CD4-positive, CD25-positive, alpha-beta regulatory T cell (primary cell): ENCODE measurements at regions not wholly inside any gene's neighbourhood (a gene's known extent, or its start where the extent isn't known, plus 50 kb on each side); places are given as distances from the start of the nearest gene placed in this dataset.

Experiments used
- ATAC-seq, 2 donors: fragments of 150-1000 bp; cut with Tn5 transposase; one replicate each; pipeline ENCODE4 v1.10.0; 2021; ENCODE audit warnings: low read depth in 2 of 2, moderate number of reproducible peaks in 2 of 2, moderate library complexity in 1 of 2
- DNase-seq, 3 donors: peaks; one replicate each; pipeline versions ENCODE4 v3.0.0 to v3.0.0-alpha.2; 2012 to 2022; ENCODE audit warnings: mixed read lengths in 1 of 3
- H3K27ac ChIP-seq: one replicate; pipeline ENCODE4 v1.7.0; 2013; ENCODE audit warnings: mild to moderate bottlenecking, low read length; ENCODE audit not compliant: insufficient read depth, poor library complexity, severe bottlenecking
- H3K27me3 ChIP-seq: one replicate; pipeline ENCODE4 v1.7.0; 2013; ENCODE audit warnings: low read length; ENCODE audit not compliant: control insufficient read depth, insufficient read depth
- H3K36me3 ChIP-seq: one replicate; pipeline ENCODE4 v1.7.0; 2013; ENCODE audit warnings: mild to moderate bottlenecking, low read length, moderate library complexity; ENCODE audit not compliant: control insufficient read depth, insufficient read depth
- H3K4me1 ChIP-seq: 2 replicates; pipeline ENCODE4 v1.7.0; 2013; ENCODE audit warnings: mild to moderate bottlenecking, low read length; ENCODE audit not compliant: insufficient read depth, control insufficient read depth, poor library complexity, severe bottlenecking
- H3K4me3 ChIP-seq: one replicate; pipeline ENCODE4 v1.7.0; 2013; ENCODE audit warnings: low read depth, mild to moderate bottlenecking, low read length, moderate library complexity
- H3K9me3 ChIP-seq, 2 experiments: 1 replicate in 1 of 2; 2 replicates in 1 of 2; pipeline ENCODE4 v1.7.0; 2013; ENCODE audit warnings: low read length in 2 of 2, mild to moderate bottlenecking in 1 of 2, moderate library complexity in 1 of 2; ENCODE audit not compliant: control insufficient read depth in 2 of 2
- H3K27ac Mint-ChIP-seq, 3 donors: one replicate each; pipeline ENCODE4 v1.8.0; 2020 to 2022; ENCODE audit warnings: mild to moderate bottlenecking in 3 of 3, mixed read lengths in 3 of 3, moderate library complexity in 2 of 3
- H3K27me3 Mint-ChIP-seq: one replicate; pipeline ENCODE4 v1.8.0; 2022; ENCODE audit warnings: mild to moderate bottlenecking, mixed read lengths
- H3K36me3 Mint-ChIP-seq: one replicate; pipeline ENCODE4 v1.8.0; 2020; ENCODE audit warnings: mixed read lengths
- H3K4me1 Mint-ChIP-seq, 4 donors: one replicate each; pipeline ENCODE4 v1.8.0; 2020 to 2022; ENCODE audit warnings: mixed read lengths in 4 of 4, mild to moderate bottlenecking in 1 of 4
- H3K4me3 Mint-ChIP-seq, 4 donors: one replicate each; pipeline ENCODE4 v1.8.0; 2020 to 2022; ENCODE audit warnings: mild to moderate bottlenecking in 4 of 4, mixed read lengths in 4 of 4, moderate library complexity in 3 of 4
- H3K9me3 Mint-ChIP-seq, 7 donors: one replicate each; pipeline ENCODE4 v1.8.0; 2020 to 2022; ENCODE audit warnings: mixed read lengths in 7 of 7, mild to moderate bottlenecking in 3 of 7, moderate library complexity in 2 of 7

DNA sequence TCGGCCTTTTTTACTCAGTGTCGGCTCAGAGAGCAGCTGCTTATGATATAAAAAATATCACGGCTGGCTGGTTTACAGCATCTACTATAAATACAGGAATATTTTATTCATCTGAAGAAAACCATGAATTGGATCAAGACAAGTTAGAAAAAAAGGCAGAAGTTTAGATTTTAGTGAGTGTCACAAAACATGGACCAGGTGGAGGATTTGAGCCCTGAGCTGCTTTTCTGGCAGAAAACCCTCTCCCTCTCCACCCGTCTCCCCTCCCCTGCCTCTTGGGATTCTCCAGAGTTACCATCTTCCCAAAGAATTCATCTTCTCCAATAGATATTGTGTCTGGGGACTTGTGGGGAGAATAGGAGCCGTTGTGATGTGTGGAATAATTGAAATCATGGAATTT lies 142.8 kb upstream of the RAI2 start:
- H3K27ac Mint-ChIP-seq, result no peak overlapping the region
- Histone ChIP-seq H3K9me3 (no peaks in the 10 kb centered on the region), H3K4me1 (no peaks in the 10 kb centered on the region), H3K4me3 (no peak overlapping the region), H3K27ac (no peak overlapping the region), H3K36me3 (no peaks in the 10 kb centered on the region), H3K27me3 (no peaks in the 10 kb centered on the region)
- H3K4me3 Mint-ChIP-seq, result no peak overlapping the region
- no peaks in the 10 kb centered on the region for H3K9me3 Mint-ChIP-seq
- no peaks in the 10 kb centered on the region for H3K36me3 Mint-ChIP-seq
- no peaks in the 10 kb centered on the region for H3K27me3 Mint-ChIP-seq
- H3K4me1 Mint-ChIP-seq, result no peaks in the 10 kb centered on the region
- ATAC-seq, result no peak
- DNase-seq, result no peak

DNA sequence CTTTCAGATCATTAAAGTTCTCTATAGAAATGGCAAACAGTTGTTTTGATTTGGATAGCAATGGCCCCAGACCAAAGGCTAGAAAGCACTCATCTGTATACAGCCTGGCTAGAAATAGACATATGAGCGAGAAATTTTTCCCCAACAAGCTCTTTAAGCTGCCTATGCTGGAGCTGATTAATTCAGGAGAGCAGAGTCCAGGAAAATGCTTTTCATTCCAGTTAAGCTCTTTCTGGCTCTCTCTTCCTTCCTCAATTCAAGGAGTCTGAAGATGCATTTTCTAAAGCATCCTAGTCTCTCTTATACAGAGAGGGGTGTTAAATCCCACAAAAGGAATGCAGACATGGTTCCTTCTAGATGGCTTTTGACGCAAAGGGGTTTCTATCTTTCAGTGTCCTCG lies 141.7 kb upstream of the RAI2 start:
- no peaks in the 10 kb centered on the region for H3K4me1 ChIP-seq
- H3K27me3 ChIP-seq, result no peaks in the 10 kb centered on the region
- H3K27ac ChIP-seq, result no peak overlapping the region
- H3K4me3 ChIP-seq, result no peak overlapping the region
- ATAC-seq (no peak), DNase-seq (no peak)
- no peaks in the 10 kb centered on the region for H3K9me3 ChIP-seq
- no peaks in the 10 kb centered on the region for H3K36me3 ChIP-seq
- H3K27ac Mint-ChIP-seq, result no peak overlapping the region
- no peaks in the 10 kb centered on the region for H3K4me1 Mint-ChIP-seq
- no peak overlapping the region for H3K4me3 Mint-ChIP-seq
- peaks cover 0 to 2% (median 0%) of the 10 kb centered on the region in 7 donors for H3K9me3 Mint-ChIP-seq
- H3K27me3 Mint-ChIP-seq, result no peaks in the 10 kb centered on the region
- H3K36me3 Mint-ChIP-seq, result no peaks in the 10 kb centered on the region

DNA sequence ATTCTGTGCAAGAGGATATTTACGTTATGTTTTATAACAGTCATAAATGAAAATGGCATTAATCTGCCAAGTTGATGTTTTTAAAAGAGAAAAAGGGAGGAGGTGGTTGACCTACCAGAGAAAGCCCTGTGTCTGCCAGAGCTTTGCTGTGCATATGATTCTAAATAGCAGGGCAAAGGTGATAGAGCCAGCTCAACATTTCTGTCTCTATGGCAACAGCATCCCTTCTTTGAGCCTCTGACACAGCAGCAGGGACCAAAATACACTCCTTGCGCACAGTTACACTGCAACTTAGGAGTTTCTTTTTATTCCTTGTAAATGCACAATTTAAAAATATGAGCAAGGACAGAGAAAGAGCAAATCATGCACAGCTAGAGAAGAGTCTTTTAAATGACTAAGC lies 133.3 kb upstream of the RAI2 start:
- Mint-ChIP-seq H3K4me1 (no peaks in the 10 kb centered on the region), H3K27ac (no peak overlapping the region), H3K27me3 (no peaks in the 10 kb centered on the region), H3K36me3 (no peaks in the 10 kb centered on the region), H3K4me3 (no peak overlapping the region), H3K9me3 (peaks cover 0 to 2% (median 0%) of the 10 kb centered on the region in 7 donors)
- Histone ChIP-seq H3K4me3 (no peak overlapping the region), H3K9me3 (no peaks in the 10 kb centered on the region), H3K36me3 (no peaks in the 10 kb centered on the region), H3K27me3 (no peaks in the 10 kb centered on the region), H3K4me1 (no peaks in the 10 kb centered on the region), H3K27ac (no peak overlapping the region)
- ATAC-seq (no peak), DNase-seq (no peak)

DNA sequence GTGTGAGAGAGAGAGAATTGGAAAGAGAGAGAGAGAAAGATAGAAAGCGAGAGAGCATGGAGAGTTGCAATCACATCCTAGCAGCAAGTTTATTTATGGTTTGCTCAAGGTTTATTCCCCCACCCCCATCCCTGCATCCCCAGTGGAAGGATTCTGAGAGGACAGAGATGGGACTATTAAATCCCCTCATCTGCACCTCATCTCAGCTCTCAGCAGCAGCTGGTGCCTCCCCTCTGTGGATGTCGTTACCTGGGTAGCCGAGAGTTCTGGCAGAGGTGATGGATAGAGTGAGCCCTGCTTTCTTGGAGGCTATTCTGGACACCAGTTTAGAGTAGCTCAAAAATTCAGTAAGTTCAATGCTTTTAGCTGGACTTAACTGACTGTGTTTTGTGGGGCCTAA lies 132.0 kb upstream of the RAI2 start:
- Histone ChIP-seq H3K4me3 (no peak overlapping the region), H3K36me3 (no peaks in the 10 kb centered on the region), H3K4me1 (no peaks in the 10 kb centered on the region), H3K9me3 (no peaks in the 10 kb centered on the region), H3K27ac (no peak overlapping the region), H3K27me3 (no peaks in the 10 kb centered on the region)
- H3K9me3 Mint-ChIP-seq, result peaks cover 0 to 1% (median 0%) of the 10 kb centered on the region in 7 donors
- H3K4me3 Mint-ChIP-seq, result no peak overlapping the region
- H3K4me1 Mint-ChIP-seq, result peaks cover 0 to 6% (median 2%) of the 10 kb centered on the region in 4 donors
- DNase-seq, result no peak
- no peak for ATAC-seq
- peak overlapping the region in 1 of 3 donors; percentile 6 for H3K27ac Mint-ChIP-seq
- no peaks in the 10 kb centered on the region for H3K36me3 Mint-ChIP-seq
- no peaks in the 10 kb centered on the region for H3K27me3 Mint-ChIP-seq

DNA sequence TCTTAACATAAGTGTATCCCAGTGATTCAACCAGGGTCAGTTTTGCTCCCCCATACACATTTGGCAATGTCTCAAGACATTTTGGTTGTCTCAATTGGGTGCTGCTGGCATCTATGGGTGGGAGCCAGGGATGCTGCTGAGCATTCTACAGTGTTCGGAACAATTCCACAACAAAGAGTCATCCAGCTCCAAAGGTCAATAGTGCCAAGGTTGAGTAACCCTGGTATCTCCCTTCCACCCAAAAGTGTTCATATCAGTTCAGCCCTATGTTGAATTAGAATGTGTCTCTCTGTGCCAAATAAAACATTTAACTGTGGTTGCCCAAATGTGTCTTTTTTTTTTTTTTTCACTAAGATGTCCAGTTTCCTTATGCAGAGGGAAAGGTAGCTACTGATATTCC lies 129.4 kb upstream of the RAI2 start:
- no peaks in the 10 kb centered on the region for H3K36me3 Mint-ChIP-seq
- no peaks in the 10 kb centered on the region for H3K27me3 ChIP-seq
- H3K4me1 Mint-ChIP-seq, result peaks cover 0 to 28% (median 7%) of the 10 kb centered on the region in 4 donors
- no peak for ATAC-seq
- H3K4me3 ChIP-seq, result no peak overlapping the region
- H3K9me3 ChIP-seq, result no peaks in the 10 kb centered on the region
- no peak overlapping the region for H3K27ac Mint-ChIP-seq
- H3K27ac ChIP-seq, result no peak overlapping the region
- no peaks in the 10 kb centered on the region for H3K4me1 ChIP-seq
- H3K4me3 Mint-ChIP-seq, result no peak overlapping the region
- no peak for DNase-seq
- H3K27me3 Mint-ChIP-seq, result no peaks in the 10 kb centered on the region
- peaks cover 0 to 1% (median 0%) of the 10 kb centered on the region in 7 donors for H3K9me3 Mint-ChIP-seq
- no peaks in the 10 kb centered on the region for H3K36me3 ChIP-seq

DNA sequence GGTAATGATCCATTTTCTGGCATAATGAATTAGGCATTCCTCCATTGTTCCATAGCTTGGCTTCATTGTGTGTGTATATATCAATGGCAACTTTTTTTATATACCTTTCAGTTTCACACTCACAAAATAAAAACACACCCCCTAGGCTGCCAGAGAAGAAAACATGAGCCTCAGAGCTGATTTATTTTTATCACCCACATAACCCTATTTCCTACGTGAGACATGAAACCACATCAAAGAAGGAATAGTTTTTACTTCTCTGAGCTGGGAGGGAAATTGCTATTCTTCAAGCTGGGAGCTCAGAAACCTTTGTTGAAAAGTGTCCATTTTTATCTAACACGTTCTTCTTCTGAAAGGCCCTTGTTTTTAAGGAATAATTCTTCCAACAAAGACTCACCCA lies 126.7 kb upstream of the RAI2 start:
- H3K9me3 Mint-ChIP-seq, result peaks cover 0 to 4% (median 0%) of the 10 kb centered on the region in 7 donors
- Histone ChIP-seq H3K4me3 (peak overlapping the region; percentile 26), H3K27me3 (no peaks in the 10 kb centered on the region), H3K27ac (no peak overlapping the region), H3K4me1 (no peaks in the 10 kb centered on the region), H3K9me3 (no peaks in the 10 kb centered on the region), H3K36me3 (no peaks in the 10 kb centered on the region)
- no peaks in the 10 kb centered on the region for H3K27me3 Mint-ChIP-seq
- H3K36me3 Mint-ChIP-seq, result no peaks in the 10 kb centered on the region
- peak overlapping the region in 3 of 4 donors; percentile 0 to 46 (median 9) for H3K4me3 Mint-ChIP-seq
- peaks cover 0 to 31% (median 10%) of the 10 kb centered on the region in 4 donors for H3K4me1 Mint-ChIP-seq
- peak in 1 of 2 donors; percentile 40 for ATAC-seq
- peak overlapping the region in 1 of 3 donors; percentile 55 for H3K27ac Mint-ChIP-seq
- DNase-seq, result peak in 2 of 3 donors; percentile 51 to 54

DNA sequence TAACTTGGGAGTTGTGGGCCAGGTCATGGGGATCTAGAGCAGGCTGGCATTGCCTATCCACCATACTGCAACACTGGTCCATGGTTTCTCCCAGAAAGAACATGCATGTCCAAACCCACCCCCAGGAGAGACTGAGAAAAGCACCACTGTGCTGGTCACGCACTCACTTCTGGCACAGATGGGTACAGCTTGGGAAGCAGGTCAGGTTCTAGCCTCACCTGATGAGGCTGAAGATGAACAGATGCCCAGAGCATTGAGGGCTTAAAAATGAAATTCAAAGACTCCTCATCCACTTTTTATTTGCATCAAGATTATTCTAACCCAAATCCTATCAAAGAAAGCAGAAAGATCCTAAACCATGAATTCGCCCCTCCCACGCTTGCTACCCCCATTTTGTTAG lies 125.9 kb upstream of the RAI2 start:
- ATAC-seq (no peak), DNase-seq (no peak)
- Mint-ChIP-seq H3K4me3 (no peak overlapping the region), H3K27ac (no peak overlapping the region), H3K4me1 (peaks cover 0 to 31% (median 10%) of the 10 kb centered on the region in 4 donors), H3K9me3 (peaks cover 0 to 4% (median 0%) of the 10 kb centered on the region in 7 donors), H3K27me3 (no peaks in the 10 kb centered on the region), H3K36me3 (no peaks in the 10 kb centered on the region)
- H3K9me3 ChIP-seq, result no peaks in the 10 kb centered on the region
- no peaks in the 10 kb centered on the region for H3K4me1 ChIP-seq
- no peaks in the 10 kb centered on the region for H3K36me3 ChIP-seq
- no peak overlapping the region for H3K4me3 ChIP-seq
- H3K27me3 ChIP-seq, result no peaks in the 10 kb centered on the region
- H3K27ac ChIP-seq, result no peak overlapping the region

DNA sequence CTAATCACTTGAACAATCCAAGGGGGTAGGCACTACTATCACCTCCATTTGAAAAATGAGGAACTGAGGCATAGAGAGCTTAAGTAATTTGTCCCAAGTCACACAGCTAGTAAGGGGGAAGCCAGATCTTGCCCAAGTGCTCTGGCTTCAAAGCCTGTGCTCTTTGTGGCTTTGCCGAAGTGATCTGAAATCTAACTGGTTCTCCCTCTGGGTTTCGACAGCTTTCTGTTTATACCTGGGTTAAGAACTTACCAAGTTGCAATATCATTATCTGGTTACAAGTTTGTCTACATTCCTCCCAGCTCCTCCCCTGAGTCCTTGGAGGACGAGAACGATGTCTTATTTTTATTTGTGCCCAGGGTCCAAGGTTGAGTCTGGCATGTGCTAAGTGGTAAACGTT lies 125.3 kb upstream of the RAI2 start:
- Mint-ChIP-seq H3K27ac (no peak overlapping the region), H3K27me3 (no peaks in the 10 kb centered on the region), H3K4me1 (peaks cover 0 to 31% (median 10%) of the 10 kb centered on the region in 4 donors), H3K4me3 (no peak overlapping the region), H3K9me3 (peaks cover 0 to 4% (median 0%) of the 10 kb centered on the region in 7 donors), H3K36me3 (no peaks in the 10 kb centered on the region)
- Histone ChIP-seq H3K36me3 (no peaks in the 10 kb centered on the region), H3K27me3 (no peaks in the 10 kb centered on the region), H3K27ac (no peak overlapping the region), H3K4me1 (no peaks in the 10 kb centered on the region), H3K4me3 (no peak overlapping the region), H3K9me3 (no peaks in the 10 kb centered on the region)
- DNase-seq (no peak), ATAC-seq (no peak)
